Calu3 (cell line): ENCODE measurements at regions not wholly inside any gene's neighbourhood (a gene's known extent, or its start where the extent isn't known, plus 50 kb on each side); places are given as distances from the start of the nearest gene placed in this dataset.
"Not testable (repeated sequence)": the region's sequence is repeated elsewhere in the genome, so short reads cannot be mapped to it uniquely, and the experiment has no call there.

ENCODE experiments used
- BruUV-seq: library from RNA; stranded (reverse); fragments of 400-500 nt; replicated peaks from 2 replicates; lab custom pipeline; 2021; lab: Mats Ljungman, UMichigan
- CTCF ChIA-PET: fragments of 300-600 bp; sonication (Branson Sonifier 250); formaldehyde crosslinking; loops from one replicate; lab custom pipeline; 2022; ENCODE audit warnings: antibody characterized with exemption; lab: Charles Lee
- DNase-seq: peaks from one replicate; pipeline ENCODE4 v3.0.0; 2022
- H3K27ac Mint-ChIP-seq: one replicate; pipeline ENCODE4 v1.8.0; 2022; ENCODE audit warnings: mixed read lengths; ENCODE audit not compliant: unreplicated experiment
- H3K27me3 Mint-ChIP-seq: one replicate; pipeline ENCODE4 v1.8.0; 2022; ENCODE audit warnings: mixed read lengths; ENCODE audit not compliant: unreplicated experiment
- H3K36me3 Mint-ChIP-seq: one replicate; pipeline ENCODE4 v1.8.0; 2022; ENCODE audit warnings: mild to moderate bottlenecking, moderate library complexity, mixed read lengths; ENCODE audit not compliant: insufficient read depth, unreplicated experiment
- H3K4me1 Mint-ChIP-seq: one replicate; pipeline ENCODE4 v1.8.0; 2022; ENCODE audit warnings: mild to moderate bottlenecking, low read depth, mixed read lengths; ENCODE audit not compliant: unreplicated experiment
- H3K4me3 Mint-ChIP-seq: one replicate; pipeline ENCODE4 v1.8.0; 2022; ENCODE audit warnings: mild to moderate bottlenecking, low read depth, moderate library complexity, mixed read lengths; ENCODE audit not compliant: unreplicated experiment
- H3K9me3 Mint-ChIP-seq: one replicate; pipeline ENCODE4 v1.8.0; 2022; ENCODE audit warnings: low read depth, mixed read lengths; ENCODE audit not compliant: unreplicated experiment
- CTCF ChIP-seq: fragments of 200-600 bp; IDR thresholded peaks from one replicate; pipeline ENCODE4 v1.8.0; 2022; ENCODE audit warnings: antibody characterized with exemption; ENCODE audit not compliant: unreplicated experiment
- intact Hi-C: fragments of 100-400 bp; cut with micrococcal nuclease; formaldehyde crosslinking; loops from one replicate; pipeline ENCODE4 v1.10.0; 2022; ENCODE audit not compliant: unreplicated experiment

GRCh38 chr4:159787901-159788300, 685.0 kb downstream of the RAPGEF2 start:
- peaks cover 7% of the 10 kb centered on the region for H3K9me3 Mint-ChIP-seq
- no peaks in the 10 kb centered on the region for H3K27me3 Mint-ChIP-seq
- no TSS peak for BruUV-seq
- peaks cover 25% of the 10 kb centered on the region for H3K4me1 Mint-ChIP-seq
- H3K27ac Mint-ChIP-seq, result peak overlapping the region; percentile 56
- intact Hi-C loops, result no loop called here
- DNase-seq, result peak; percentile 23
- no peak for TF ChIP-seq CTCF
- no peaks in the 10 kb centered on the region for H3K36me3 Mint-ChIP-seq
- CTCF ChIA-PET, result no interaction called here
- no peak overlapping the region for H3K4me3 Mint-ChIP-seq

- no peak for TF ChIP-seq CTCF
- intact Hi-C loops, result no loop called here
- DNase-seq, result no peak
- peaks cover 25% of the 10 kb centered on the region for H3K4me1 Mint-ChIP-seq
- BruUV-seq, result no TSS peak
- no peaks in the 10 kb centered on the region for H3K27me3 Mint-ChIP-seq
- peaks cover 3% of the 10 kb centered on the region for H3K9me3 Mint-ChIP-seq
- no peaks in the 10 kb centered on the region for H3K36me3 Mint-ChIP-seq
- CTCF ChIA-PET, result no interaction called here
- H3K27ac Mint-ChIP-seq, result peak overlapping the region; percentile 27
- no peak overlapping the region for H3K4me3 Mint-ChIP-seq
Observed at GRCh38 chr4:159791334-159791733, 688.5 kb downstream of the RAPGEF2 start.

GRCh38 chr4:159804592-159804991, 701.7 kb downstream of the RAPGEF2 start:
- H3K36me3 Mint-ChIP-seq, H3K27ac Mint-ChIP-seq, H3K27me3 Mint-ChIP-seq, BruUV-seq, CTCF ChIA-PET, H3K4me3 Mint-ChIP-seq, intact Hi-C loops, DNase-seq, H3K9me3 Mint-ChIP-seq: not testable (repeated sequence)
- peaks cover 16% of the 10 kb centered on the region for H3K4me1 Mint-ChIP-seq

GRCh38 chr4:159823743-159824142, 720.9 kb downstream of the RAPGEF2 start:
- intact Hi-C loops, result no loop called here
- Mint-ChIP-seq H3K27ac (no peak overlapping the region), H3K36me3 (no peaks in the 10 kb centered on the region), H3K9me3 (no peaks in the 10 kb centered on the region), H3K4me1 (peaks cover 9% of the 10 kb centered on the region), H3K27me3 (no peaks in the 10 kb centered on the region), H3K4me3 (no peak overlapping the region)
- no peak for TF ChIP-seq CTCF
- DNase-seq, result no peak
- CTCF ChIA-PET, result no interaction called here
- no TSS peak for BruUV-seq

- BruUV-seq, result no TSS peak
- peaks cover 2% of the 10 kb centered on the region for H3K9me3 Mint-ChIP-seq
- DNase-seq, result no peak
- TF ChIP-seq CTCF, result no peak
- H3K36me3 Mint-ChIP-seq, result no peaks in the 10 kb centered on the region
- CTCF ChIA-PET, result interaction anchor here (1.6 kb wide), 1 partner anchor 17 kb away, joined by 5 read pairs; no protein-coding TSS in a partner anchor
- peaks cover 6% of the 10 kb centered on the region for H3K4me1 Mint-ChIP-seq
- H3K4me3 Mint-ChIP-seq, result no peak overlapping the region
- H3K27ac Mint-ChIP-seq, result no peak overlapping the region
- intact Hi-C loops, result no loop called here
- no peaks in the 10 kb centered on the region for H3K27me3 Mint-ChIP-seq
Observed at GRCh38 chr4:159828687-159829086, 725.8 kb downstream of the RAPGEF2 start.
